ENCODE measurements at regions not wholly inside any gene's neighbourhood (a gene's known extent, or its start where the extent isn't known, plus 50 kb on each side); places are given as distances from the start of the nearest gene placed in this dataset.

GRCh38 chr3:18656866-18657265 lies 231.7 kb upstream of the SATB1 start:
- no peak for DNase-seq (ENCODE audit: low read depth)
- no peak overlapping the region for H3K4me3 ChIP-seq (ENCODE audit: control insufficient read depth, low read depth, low read length)
- TF ChIP-seq CTCF (conservative IDR thresholded peaks at IDR 0.05; ENCODE audit: control insufficient read depth, insufficient read depth, low read depth, low read length), result no peak

- H3K4me3 ChIP-seq (ENCODE audit: control insufficient read depth, low read depth, low read length), result no peak overlapping the region
- DNase-seq (ENCODE audit: low read depth), result no peak
- no peak for TF ChIP-seq CTCF (conservative IDR thresholded peaks at IDR 0.05; ENCODE audit: control insufficient read depth, insufficient read depth, low read depth, low read length)
Measured at GRCh38 chr3:18656410-18656809, 231.3 kb upstream of the SATB1 start.

- H3K4me3 ChIP-seq (ENCODE audit: control insufficient read depth, low read depth, low read length), result no peak overlapping the region
- DNase-seq (ENCODE audit: low read depth), result no peak
- TF ChIP-seq CTCF (conservative IDR thresholded peaks at IDR 0.05; ENCODE audit: control insufficient read depth, insufficient read depth, low read depth, low read length), result no peak
Measured at GRCh38 chr3:18655827-18656226, 230.7 kb upstream of the SATB1 start.

GRCh38 chr3:18652781-18653180 lies 227.6 kb upstream of the SATB1 start:
- no peak overlapping the region for H3K4me3 ChIP-seq (ENCODE audit: control insufficient read depth, low read depth, low read length)
- no peak for TF ChIP-seq CTCF (conservative IDR thresholded peaks at IDR 0.05; ENCODE audit: control insufficient read depth, insufficient read depth, low read depth, low read length)
- no peak for DNase-seq (ENCODE audit: low read depth)

GRCh38 chr3:18650731-18651130 lies 225.6 kb upstream of the SATB1 start:
- DNase-seq (ENCODE audit: low read depth), result no peak
- TF ChIP-seq CTCF (conservative IDR thresholded peaks at IDR 0.05; ENCODE audit: control insufficient read depth, insufficient read depth, low read depth, low read length), result no peak
- H3K4me3 ChIP-seq (ENCODE audit: control insufficient read depth, low read depth, low read length), result no peak overlapping the region

- TF ChIP-seq CTCF (conservative IDR thresholded peaks at IDR 0.05; ENCODE audit: control insufficient read depth, insufficient read depth, low read depth, low read length), result no peak
- DNase-seq (ENCODE audit: low read depth), result no peak
- no peak overlapping the region for H3K4me3 ChIP-seq (ENCODE audit: control insufficient read depth, low read depth, low read length)
Measured at GRCh38 chr3:18649666-18650363, 224.7 kb upstream of the SATB1 start.
